ENCODE measurements at regions not wholly inside any gene's neighbourhood (a gene's known extent, or its start where the extent isn't known, plus 50 kb on each side); places are given as distances from the start of the nearest gene placed in this dataset.

GRCh38 chr4:177798161-177798560 lies 355.9 kb upstream of the AGA start:
- TF ChIP-seq, protein P1, sequence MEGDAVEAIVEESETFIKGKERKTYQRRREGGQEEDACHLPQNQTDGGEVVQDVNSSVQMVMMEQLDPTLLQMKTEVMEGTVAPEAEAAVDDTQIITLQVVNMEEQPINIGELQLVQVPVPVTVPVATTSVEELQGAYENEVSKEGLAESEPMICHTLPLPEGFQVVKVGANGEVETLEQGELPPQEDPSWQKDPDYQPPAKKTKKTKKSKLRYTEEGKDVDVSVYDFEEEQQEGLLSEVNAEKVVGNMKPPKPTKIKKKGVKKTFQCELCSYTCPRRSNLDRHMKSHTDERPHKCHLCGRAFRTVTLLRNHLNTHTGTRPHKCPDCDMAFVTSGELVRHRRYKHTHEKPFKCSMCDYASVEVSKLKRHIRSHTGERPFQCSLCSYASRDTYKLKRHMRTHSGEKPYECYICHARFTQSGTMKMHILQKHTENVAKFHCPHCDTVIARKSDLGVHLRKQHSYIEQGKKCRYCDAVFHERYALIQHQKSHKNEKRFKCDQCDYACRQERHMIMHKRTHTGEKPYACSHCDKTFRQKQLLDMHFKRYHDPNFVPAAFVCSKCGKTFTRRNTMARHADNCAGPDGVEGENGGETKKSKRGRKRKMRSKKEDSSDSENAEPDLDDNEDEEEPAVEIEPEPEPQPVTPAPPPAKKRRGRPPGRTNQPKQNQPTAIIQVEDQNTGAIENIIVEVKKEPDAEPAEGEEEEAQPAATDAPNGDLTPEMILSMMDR (IDR thresholded peaks at IDR 0.05): no peak
- no peak for TF ChIP-seq POLR2A (IDR thresholded peaks at IDR 0.05; ENCODE audit: low read depth)
- TF ChIP-seq POLR2AphosphoS5 (IDR thresholded peaks at IDR 0.05): no peak

Data from esophagus muscularis mucosa (tissue), 3 donors.